HG03139 (cell line): ENCODE measurements at regions not wholly inside any gene's neighbourhood (a gene's known extent, or its start where the extent isn't known, plus 50 kb on each side); places are given as distances from the start of the nearest gene placed in this dataset.
"Not testable (repeated sequence)": the region's sequence is repeated elsewhere in the genome, so short reads cannot be mapped to it uniquely, and the experiment has no call there.

Experiments used
- ATAC-seq: cut with Tn5 transposase; IDR thresholded peaks from one replicate; pipeline ENCODE4 v1.9.1; 2021; ENCODE audit not compliant: unreplicated experiment

- no peak for ATAC-seq
Measured at GRCh38 chr13:78160793-78161192, 242.2 kb upstream of the EDNRB start.

GRCh38 chr13:78152415-78152814, 233.8 kb upstream of the EDNRB start:
- ATAC-seq = no peak

- ATAC-seq = no peak
Measured at GRCh38 chr13:78147905-78148304, 229.3 kb upstream of the EDNRB start.

- no peak for ATAC-seq
Measured at GRCh38 chr13:78145276-78145675, 226.6 kb upstream of the EDNRB start.

- ATAC-seq = no peak
Measured at GRCh38 chr13:78139765-78140164, 221.1 kb upstream of the EDNRB start.

GRCh38 chr13:78138756-78139155, 220.1 kb upstream of the EDNRB start:
- no peak for ATAC-seq

GRCh38 chr13:78137404-78138142, 218.9 kb upstream of the EDNRB start:
- ATAC-seq = peak; percentile 93

- no peak for ATAC-seq
Measured at GRCh38 chr13:78136966-78137365, 218.3 kb upstream of the EDNRB start.

GRCh38 chr13:78133511-78133910, 214.9 kb upstream of the EDNRB start:
- no peak for ATAC-seq

- no peak for ATAC-seq
Measured at GRCh38 chr13:78131811-78132210, 213.2 kb upstream of the EDNRB start.

- ATAC-seq = no peak
Measured at GRCh38 chr13:78131346-78131745, 212.7 kb upstream of the EDNRB start.

- no peak for ATAC-seq
Measured at GRCh38 chr13:78129823-78130222, 211.2 kb upstream of the EDNRB start.

- no peak for ATAC-seq
Measured at GRCh38 chr13:78129359-78129758, 210.7 kb upstream of the EDNRB start.

GRCh38 chr13:78121459-78122348, 203.1 kb upstream of the EDNRB start:
- peak; percentile 69 for ATAC-seq

- ATAC-seq = no peak
Measured at GRCh38 chr13:78121001-78121400, 202.4 kb upstream of the EDNRB start.

- ATAC-seq = not testable (repeated sequence)
Measured at GRCh38 chr13:78120144-78120543, 201.5 kb upstream of the EDNRB start.

- ATAC-seq = not testable (repeated sequence)
Measured at GRCh38 chr13:78117070-78117469, 198.4 kb upstream of the EDNRB start.

- ATAC-seq = no peak
Measured at GRCh38 chr13:78105656-78106055, 187.0 kb upstream of the EDNRB start.

- ATAC-seq = no peak
Measured at GRCh38 chr13:78103936-78104335, 185.3 kb upstream of the EDNRB start.

- no peak for ATAC-seq
Measured at GRCh38 chr13:78102741-78103140, 184.1 kb upstream of the EDNRB start.

GRCh38 chr13:78102121-78102677, 183.6 kb upstream of the EDNRB start:
- no peak for ATAC-seq

GRCh38 chr13:78100486-78100885, 181.9 kb upstream of the EDNRB start:
- no peak for ATAC-seq
